SK-N-SH treated with all-trans-retinoic acid at 6 μM for 48 hours (cell line): ENCODE measurements at regions not wholly inside any gene's neighbourhood (a gene's known extent, or its start where the extent isn't known, plus 50 kb on each side); places are given as distances from the start of the nearest gene placed in this dataset.

ENCODE experiments used
- ATAC-seq: fragments of 200-7000 bp; cut with Tn5 transposase; 3 replicates; pipeline ENCODE4 v1.9.1; 2020; ENCODE audit warnings: mild to moderate bottlenecking, moderate library complexity
- ARNTL ChIP-seq: fragments of 450-650 bp; formaldehyde crosslinking; IDR thresholded peaks from 2 replicates; pipeline ENCODE4 v1.5.0; 2020; ENCODE audit warnings: low read depth, mild to moderate bottlenecking, moderate library complexity, borderline replicate concordance
- BACH2 ChIP-seq: fragments of 250-450 bp; sonication (Bioruptor Pico); IDR thresholded peaks from 2 replicates; pipeline ENCODE4 v1.9.0; 2021; ENCODE audit warnings: mild to moderate bottlenecking, borderline replicate concordance
- ISL1 ChIP-seq: fragments of 250-450 bp; sonication (Bioruptor Pico); IDR thresholded peaks from 2 replicates; pipeline ENCODE4 v2.1.2; 2022; ENCODE audit warnings: mild to moderate bottlenecking, moderate library complexity
- OSR1 ChIP-seq: fragments of 250-450 bp; sonication (Bioruptor Pico); IDR thresholded peaks from 2 replicates; pipeline ENCODE4 v1.8.0; 2022; ENCODE audit warnings: moderate library complexity, mild to moderate bottlenecking, inconsistent platforms
- POU6F1 ChIP-seq: fragments of 250-450 bp; sonication (Bioruptor Pico); IDR thresholded peaks from 2 replicates; pipeline ENCODE4 v1.8.0; 2021; ENCODE audit warnings: low read depth, mild to moderate bottlenecking, moderate library complexity, borderline replicate concordance
- PPARA ChIP-seq: fragments of 250-450 bp; sonication (Bioruptor Pico); IDR thresholded peaks from 2 replicates; pipeline ENCODE4 v1.5.0; 2020; ENCODE audit warnings: mild to moderate bottlenecking, borderline replicate concordance
- RARB ChIP-seq: fragments of 250-450 bp; sonication (Bioruptor Pico); IDR thresholded peaks from 2 replicates; pipeline ENCODE4 v1.8.0; 2021; ENCODE audit warnings: mild to moderate bottlenecking, moderate library complexity
- SNAI2 ChIP-seq: fragments of 250-450 bp; sonication (Bioruptor Pico); IDR thresholded peaks from 2 replicates; pipeline ENCODE4 v1.5.0; 2020; ENCODE audit warnings: mild to moderate bottlenecking, moderate library complexity
- TCF4 ChIP-seq: fragments of 250-450 bp; sonication (Bioruptor Pico); IDR thresholded peaks from 2 replicates; pipeline ENCODE4 v1.8.0; 2021; ENCODE audit warnings: mild to moderate bottlenecking, moderate library complexity, borderline replicate concordance
- TOX ChIP-seq: fragments of 250-450 bp; sonication (Bioruptor Pico); IDR thresholded peaks from 2 replicates; pipeline ENCODE4 v1.8.0; 2021; ENCODE audit warnings: mild to moderate bottlenecking, moderate library complexity, borderline replicate concordance
- ZC3H10 ChIP-seq: fragments of 250-450 bp; sonication (Bioruptor Pico); IDR thresholded peaks from 2 replicates; pipeline ENCODE4 v1.5.1; 2021; ENCODE audit warnings: mild to moderate bottlenecking, moderate library complexity
- ZFP3 ChIP-seq: fragments of 250-450 bp; sonication (Bioruptor Pico); IDR thresholded peaks from 2 replicates; pipeline ENCODE4 v1.5.0; 2020; ENCODE audit warnings: mild to moderate bottlenecking, moderate library complexity
- ZFP30 ChIP-seq: fragments of 450-650 bp; formaldehyde crosslinking; IDR thresholded peaks from 2 replicates; pipeline ENCODE4 v1.5.0; 2022; ENCODE audit warnings: mild to moderate bottlenecking, moderate library complexity
- ZNF565 ChIP-seq: fragments of 450-650 bp; formaldehyde crosslinking; conservative IDR thresholded peaks from 2 replicates; pipeline ENCODE4 v1.5.0; 2020; ENCODE audit warnings: low read depth, mild to moderate bottlenecking, moderate library complexity
- ZNF8 ChIP-seq: fragments of 450-650 bp; formaldehyde crosslinking; IDR thresholded peaks from 2 replicates; pipeline ENCODE4 v1.5.0; 2020; ENCODE audit warnings: mild to moderate bottlenecking, moderate library complexity
- TF ChIP-seq, protein P1 (sequence below): fragments of 250-450 bp; sonication (Bioruptor Pico); IDR thresholded peaks from 2 replicates; pipeline ENCODE4 v1.5.0; 2020; ENCODE audit warnings: mild to moderate bottlenecking, moderate library complexity
- TF ChIP-seq, protein P2 (sequence below): fragments of 250-450 bp; sonication (Bioruptor Pico); IDR thresholded peaks from 2 replicates; pipeline ENCODE4 v1.5.1; 2021; ENCODE audit warnings: mild to moderate bottlenecking, moderate library complexity
- TF ChIP-seq, protein P3 (sequence below): fragments of 250-450 bp; sonication (Bioruptor Pico); IDR thresholded peaks from 2 replicates; pipeline ENCODE4 v1.8.0; 2020; ENCODE audit warnings: mild to moderate bottlenecking, moderate library complexity, borderline replicate concordance

DNA sequence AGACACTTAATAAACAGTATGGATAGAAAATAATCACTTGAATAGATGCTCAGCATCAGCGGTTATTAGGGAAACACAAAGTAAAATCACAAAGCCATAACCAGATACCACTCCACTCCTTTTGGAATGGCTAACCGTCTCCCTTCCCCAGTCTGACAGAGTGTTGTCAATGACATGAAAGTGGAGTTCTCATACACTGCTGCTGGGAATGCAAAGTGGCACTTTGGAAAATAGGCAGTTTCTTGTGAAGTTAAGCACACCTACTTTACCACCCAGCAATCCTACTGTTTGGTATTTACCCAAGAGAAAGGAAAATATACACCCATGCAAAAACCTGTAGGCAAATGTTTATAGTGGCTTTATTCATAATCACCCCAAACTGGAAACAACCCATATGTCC lies 81.0 kb upstream of the KLHL25 start (continued):
- TF ChIP-seq, protein P1, sequence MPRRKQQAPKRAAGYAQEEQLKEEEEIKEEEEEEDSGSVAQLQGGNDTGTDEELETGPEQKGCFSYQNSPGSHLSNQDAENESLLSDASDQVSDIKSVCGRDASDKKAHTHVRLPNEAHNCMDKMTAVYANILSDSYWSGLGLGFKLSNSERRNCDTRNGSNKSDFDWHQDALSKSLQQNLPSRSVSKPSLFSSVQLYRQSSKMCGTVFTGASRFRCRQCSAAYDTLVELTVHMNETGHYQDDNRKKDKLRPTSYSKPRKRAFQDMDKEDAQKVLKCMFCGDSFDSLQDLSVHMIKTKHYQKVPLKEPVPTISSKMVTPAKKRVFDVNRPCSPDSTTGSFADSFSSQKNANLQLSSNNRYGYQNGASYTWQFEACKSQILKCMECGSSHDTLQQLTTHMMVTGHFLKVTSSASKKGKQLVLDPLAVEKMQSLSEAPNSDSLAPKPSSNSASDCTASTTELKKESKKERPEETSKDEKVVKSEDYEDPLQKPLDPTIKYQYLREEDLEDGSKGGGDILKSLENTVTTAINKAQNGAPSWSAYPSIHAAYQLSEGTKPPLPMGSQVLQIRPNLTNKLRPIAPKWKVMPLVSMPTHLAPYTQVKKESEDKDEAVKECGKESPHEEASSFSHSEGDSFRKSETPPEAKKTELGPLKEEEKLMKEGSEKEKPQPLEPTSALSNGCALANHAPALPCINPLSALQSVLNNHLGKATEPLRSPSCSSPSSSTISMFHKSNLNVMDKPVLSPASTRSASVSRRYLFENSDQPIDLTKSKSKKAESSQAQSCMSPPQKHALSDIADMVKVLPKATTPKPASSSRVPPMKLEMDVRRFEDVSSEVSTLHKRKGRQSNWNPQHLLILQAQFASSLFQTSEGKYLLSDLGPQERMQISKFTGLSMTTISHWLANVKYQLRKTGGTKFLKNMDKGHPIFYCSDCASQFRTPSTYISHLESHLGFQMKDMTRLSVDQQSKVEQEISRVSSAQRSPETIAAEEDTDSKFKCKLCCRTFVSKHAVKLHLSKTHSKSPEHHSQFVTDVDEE (CRISPR knock-in tag): no peak
- TF ChIP-seq, all 23 proteins: peak for 0

DNA sequence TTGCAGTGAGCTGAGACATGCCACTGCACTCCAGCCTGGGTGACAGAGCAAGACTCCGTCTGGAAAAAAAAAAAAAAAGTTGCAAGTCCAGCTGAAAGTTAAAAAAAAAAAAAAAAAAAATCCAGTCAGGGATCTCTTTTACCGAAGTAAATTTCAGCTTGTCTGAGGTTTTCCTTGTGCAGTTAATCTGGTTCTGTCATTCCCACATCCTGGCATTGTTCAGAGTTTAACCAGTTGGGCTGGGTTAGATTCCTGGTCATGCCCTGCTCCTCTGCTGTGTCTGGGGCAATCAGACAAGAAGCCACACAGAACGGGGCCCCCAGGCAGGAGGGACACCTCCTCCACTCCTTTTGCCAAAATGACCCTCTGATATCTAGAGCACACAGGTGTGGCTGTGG lies 84.1 kb upstream of the KLHL25 start:
- TF ChIP-seq RARB (CRISPR knock-in tag): no peak
- TF ChIP-seq, protein P2, sequence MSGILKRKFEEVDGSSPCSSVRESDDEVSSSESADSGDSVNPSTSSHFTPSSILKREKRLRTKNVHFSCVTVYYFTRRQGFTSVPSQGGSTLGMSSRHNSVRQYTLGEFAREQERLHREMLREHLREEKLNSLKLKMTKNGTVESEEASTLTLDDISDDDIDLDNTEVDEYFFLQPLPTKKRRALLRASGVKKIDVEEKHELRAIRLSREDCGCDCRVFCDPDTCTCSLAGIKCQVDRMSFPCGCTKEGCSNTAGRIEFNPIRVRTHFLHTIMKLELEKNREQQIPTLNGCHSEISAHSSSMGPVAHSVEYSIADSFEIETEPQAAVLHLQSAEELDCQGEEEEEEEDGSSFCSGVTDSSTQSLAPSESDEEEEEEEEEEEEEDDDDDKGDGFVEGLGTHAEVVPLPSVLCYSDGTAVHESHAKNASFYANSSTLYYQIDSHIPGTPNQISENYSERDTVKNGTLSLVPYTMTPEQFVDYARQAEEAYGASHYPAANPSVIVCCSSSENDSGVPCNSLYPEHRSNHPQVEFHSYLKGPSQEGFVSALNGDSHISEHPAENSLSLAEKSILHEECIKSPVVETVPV (CRISPR knock-in tag): no peak
- TF ChIP-seq BACH2 (CRISPR knock-in tag): no peak
- TF ChIP-seq PPARA: no peak
- TF ChIP-seq TCF4: no peak
- TF ChIP-seq ZC3H10 (CRISPR knock-in tag): no peak
- no peak for TF ChIP-seq ARNTL (CRISPR knock-in tag)
- TF ChIP-seq, protein P1 (CRISPR knock-in tag): no peak
- TF ChIP-seq ZFP30 (CRISPR knock-in tag): no peak
- TF ChIP-seq, protein P3, sequence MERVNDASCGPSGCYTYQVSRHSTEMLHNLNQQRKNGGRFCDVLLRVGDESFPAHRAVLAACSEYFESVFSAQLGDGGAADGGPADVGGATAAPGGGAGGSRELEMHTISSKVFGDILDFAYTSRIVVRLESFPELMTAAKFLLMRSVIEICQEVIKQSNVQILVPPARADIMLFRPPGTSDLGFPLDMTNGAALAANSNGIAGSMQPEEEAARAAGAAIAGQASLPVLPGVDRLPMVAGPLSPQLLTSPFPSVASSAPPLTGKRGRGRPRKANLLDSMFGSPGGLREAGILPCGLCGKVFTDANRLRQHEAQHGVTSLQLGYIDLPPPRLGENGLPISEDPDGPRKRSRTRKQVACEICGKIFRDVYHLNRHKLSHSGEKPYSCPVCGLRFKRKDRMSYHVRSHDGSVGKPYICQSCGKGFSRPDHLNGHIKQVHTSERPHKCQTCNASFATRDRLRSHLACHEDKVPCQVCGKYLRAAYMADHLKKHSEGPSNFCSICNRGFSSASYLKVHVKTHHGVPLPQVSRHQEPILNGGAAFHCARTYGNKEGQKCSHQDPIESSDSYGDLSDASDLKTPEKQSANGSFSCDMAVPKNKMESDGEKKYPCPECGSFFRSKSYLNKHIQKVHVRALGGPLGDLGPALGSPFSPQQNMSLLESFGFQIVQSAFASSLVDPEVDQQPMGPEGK (CRISPR knock-in tag): no peak
- TF ChIP-seq OSR1: no peak
- TF ChIP-seq POU6F1: no peak
- TF ChIP-seq ISL1 (CRISPR knock-in tag): no peak
- TF ChIP-seq ZNF8 (CRISPR knock-in tag): no peak
- TF ChIP-seq TOX (CRISPR knock-in tag): no peak
- no peak for ATAC-seq

DNA sequence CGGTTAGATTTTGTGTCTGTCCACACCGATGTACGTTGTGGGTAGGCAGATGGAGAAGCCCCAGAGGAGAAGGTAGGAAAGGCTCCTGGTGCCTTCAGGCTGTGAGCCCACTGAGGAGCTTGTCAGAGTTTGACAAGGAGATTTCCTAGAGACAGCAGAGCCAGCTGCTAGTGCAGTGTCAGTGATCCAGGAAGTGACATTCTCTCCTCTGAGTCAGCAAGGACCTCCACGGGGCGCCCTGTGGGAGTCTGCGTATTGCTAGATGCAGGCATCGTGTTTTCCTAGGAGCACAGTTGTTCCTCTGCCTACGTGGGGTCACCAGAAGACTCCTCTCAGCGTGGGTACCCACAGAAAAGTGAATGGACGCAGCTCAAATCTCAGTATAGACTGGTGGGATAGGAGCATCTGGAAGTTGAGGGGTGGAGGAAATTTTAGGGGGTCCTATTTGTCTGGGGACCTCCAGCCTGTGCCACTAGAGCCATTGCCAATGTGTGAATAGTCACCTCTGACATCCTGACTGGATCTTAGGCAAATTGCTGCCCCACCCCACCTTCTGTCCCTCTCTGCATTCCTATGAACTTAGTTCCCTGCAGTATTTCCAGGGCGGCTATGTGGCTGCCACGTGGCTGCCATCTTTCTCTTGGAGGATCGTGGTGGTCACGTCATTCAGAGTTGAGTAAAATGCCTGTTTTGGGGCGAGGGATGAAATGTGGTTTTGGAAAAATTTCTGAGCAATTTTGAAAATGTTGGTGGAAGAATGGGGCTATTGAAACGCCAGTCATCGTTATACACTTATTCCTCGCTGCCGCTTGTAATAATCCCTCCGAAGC lies 84.8 kb upstream of the KLHL25 start:
- ATAC-seq: no peak
- TF ChIP-seq SNAI2 (CRISPR knock-in tag): no peak
- no peak for TF ChIP-seq ZNF565 (CRISPR knock-in tag)
- TF ChIP-seq OSR1: no peak
- TF ChIP-seq, protein P2 (CRISPR knock-in tag): no peak
- no peak for TF ChIP-seq TCF4
- no peak for TF ChIP-seq ZFP3 (CRISPR knock-in tag)
- TF ChIP-seq, protein P3 (CRISPR knock-in tag): no peak
- TF ChIP-seq, protein P1 (CRISPR knock-in tag): no peak
